HepG2 (cell line): ENCODE measurements at regions not wholly inside any gene's neighbourhood (a gene's known extent, or its start where the extent isn't known, plus 50 kb on each side); places are given as distances from the start of the nearest gene placed in this dataset.

Experiments
- AHR ChIP-seq: IDR thresholded peaks from 2 replicates; pipeline ENCODE4 v1.6.1; 2018; ENCODE audit warnings: missing genetic modification reagents, missing compliant biosample characterization
- ATF5 ChIP-seq: sonication (generic); formaldehyde crosslinking; IDR thresholded peaks from 2 replicates; pipeline ENCODE4 v1.4.0; 2020; ENCODE audit warnings: mild to moderate bottlenecking, low read depth, missing genetic modification reagents
- ATF7 ChIP-seq, 2 experiments: fragments of 450-650 bp in 1 of 2; sonication (generic) in 1 of 2; formaldehyde crosslinking in 1 of 2; IDR thresholded peaks; 2 replicates each; pipeline versions ENCODE4 v1.4.0 to v1.6.1; 2016 to 2020; ENCODE audit warnings: antibody characterized with exemption in 1 of 2, mild to moderate bottlenecking in 1 of 2, missing genetic modification reagents in 1 of 2
- DNMT1 ChIP-seq: sonication (generic); formaldehyde crosslinking; IDR thresholded peaks from 2 replicates; pipeline ENCODE4 v1.5.1; 2020; ENCODE audit warnings: mild to moderate bottlenecking, missing genetic modification reagents
- E2F2 ChIP-seq: sonication (generic); formaldehyde crosslinking; IDR thresholded peaks from 2 replicates; pipeline ENCODE4 v1.4.0; 2020; ENCODE audit warnings: missing genetic modification reagents, borderline replicate concordance
- FOXA1 ChIP-seq, 2 experiments: fragments of 450-650 bp in 1 of 2; sonication (generic) in 1 of 2; formaldehyde crosslinking in 1 of 2; IDR thresholded peaks; 2 replicates each; pipeline versions ENCODE4 v1.4.0 to v1.6.1; 2016 to 2020; ENCODE audit warnings: missing genetic modification reagents in 1 of 2
- JDP2 ChIP-seq: sonication (generic); formaldehyde crosslinking; IDR thresholded peaks from 2 replicates; pipeline ENCODE4 v1.8.1; 2022; ENCODE audit warnings: missing genetic modification reagents, borderline replicate concordance
- NFKBIZ ChIP-seq: IDR thresholded peaks from 2 replicates; pipeline ENCODE4 v1.6.1; 2018; ENCODE audit warnings: missing genetic modification reagents, missing compliant biosample characterization
- POLR2G ChIP-seq: fragments of 200-400 bp; formaldehyde crosslinking; IDR thresholded peaks from 2 replicates; pipeline ENCODE4 v1.6.1; 2018; ENCODE audit warnings: mild to moderate bottlenecking, low read depth, low read length, moderate library complexity
- RXRA ChIP-seq: sonication (generic); formaldehyde crosslinking; IDR thresholded peaks from 2 replicates; pipeline ENCODE4 v1.5.1; 2020; ENCODE audit warnings: missing genetic modification reagents
- TOPORS ChIP-seq: sonication (generic); formaldehyde crosslinking; IDR thresholded peaks from 2 replicates; pipeline ENCODE4 v1.8.0; 2023; ENCODE audit warnings: mild to moderate bottlenecking, missing genetic modification reagents
- USF2 ChIP-seq, 2 experiments: sonication (generic) in 1 of 2; formaldehyde crosslinking in 1 of 2; IDR thresholded peaks; 2 replicates each; pipeline versions ENCODE4 v1.5.1 to v1.6.1; 2011 to 2020; ENCODE audit warnings: borderline replicate concordance in 1 of 2, low read depth in 1 of 2, low read length in 1 of 2, mild to moderate bottlenecking in 1 of 2, missing genetic modification reagents in 1 of 2, moderate library complexity in 1 of 2
- ZNF292 ChIP-seq: sonication (generic); formaldehyde crosslinking; IDR thresholded peaks from 2 replicates; pipeline ENCODE4 v1.8.1; 2022; ENCODE audit warnings: mild to moderate bottlenecking, low read depth, missing genetic modification reagents, borderline replicate concordance
- ZNF331 ChIP-seq: sonication (generic); formaldehyde crosslinking; IDR thresholded peaks from 2 replicates; pipeline ENCODE4 v1.4.0; 2020; ENCODE audit warnings: missing genetic modification reagents
- ZNF710 ChIP-seq: sonication (generic); formaldehyde crosslinking; IDR thresholded peaks from 2 replicates; pipeline ENCODE4 v1.5.0; 2020; ENCODE audit warnings: mild to moderate bottlenecking, missing genetic modification reagents, borderline replicate concordance
- ZNF775 ChIP-seq: sonication (generic); formaldehyde crosslinking; IDR thresholded peaks from 2 replicates; pipeline ENCODE4 v1.4.0; 2020; ENCODE audit warnings: missing genetic modification reagents, mild to moderate bottlenecking, moderate library complexity, borderline replicate concordance
- TF ChIP-seq, protein P1 (sequence below): sonication (generic); formaldehyde crosslinking; IDR thresholded peaks from 2 replicates; pipeline ENCODE4 v1.4.0; 2020; ENCODE audit warnings: missing genetic modification reagents, borderline replicate concordance
- TF ChIP-seq, protein P2 (sequence below): IDR thresholded peaks from 2 replicates; pipeline ENCODE4 v1.6.1; 2012; ENCODE audit warnings: inconsistent platforms

DNA sequence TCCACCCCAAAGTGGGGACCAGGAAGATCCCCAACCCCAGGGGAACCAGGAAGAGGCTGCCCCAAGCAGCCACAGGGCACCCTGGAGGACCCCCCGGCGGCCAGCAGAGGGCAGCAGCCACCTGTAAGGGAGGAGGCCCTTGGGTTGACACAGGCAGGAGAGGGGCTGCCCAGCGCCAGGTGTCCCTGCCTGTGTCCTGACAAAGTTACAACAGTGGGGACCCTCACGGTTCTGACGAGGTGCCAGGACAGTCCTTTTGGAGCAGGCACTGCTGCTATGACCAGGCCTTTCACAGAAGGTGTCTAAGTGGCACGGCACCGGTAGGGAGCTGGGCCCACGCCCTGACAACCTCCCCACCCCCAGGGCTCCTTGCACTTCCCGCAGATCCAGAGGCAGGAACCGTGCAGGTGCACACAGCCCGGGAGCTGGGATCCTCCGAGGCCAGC is 176.7 kb downstream of the BMP7 start (continued):
- TF ChIP-seq, protein P1, sequence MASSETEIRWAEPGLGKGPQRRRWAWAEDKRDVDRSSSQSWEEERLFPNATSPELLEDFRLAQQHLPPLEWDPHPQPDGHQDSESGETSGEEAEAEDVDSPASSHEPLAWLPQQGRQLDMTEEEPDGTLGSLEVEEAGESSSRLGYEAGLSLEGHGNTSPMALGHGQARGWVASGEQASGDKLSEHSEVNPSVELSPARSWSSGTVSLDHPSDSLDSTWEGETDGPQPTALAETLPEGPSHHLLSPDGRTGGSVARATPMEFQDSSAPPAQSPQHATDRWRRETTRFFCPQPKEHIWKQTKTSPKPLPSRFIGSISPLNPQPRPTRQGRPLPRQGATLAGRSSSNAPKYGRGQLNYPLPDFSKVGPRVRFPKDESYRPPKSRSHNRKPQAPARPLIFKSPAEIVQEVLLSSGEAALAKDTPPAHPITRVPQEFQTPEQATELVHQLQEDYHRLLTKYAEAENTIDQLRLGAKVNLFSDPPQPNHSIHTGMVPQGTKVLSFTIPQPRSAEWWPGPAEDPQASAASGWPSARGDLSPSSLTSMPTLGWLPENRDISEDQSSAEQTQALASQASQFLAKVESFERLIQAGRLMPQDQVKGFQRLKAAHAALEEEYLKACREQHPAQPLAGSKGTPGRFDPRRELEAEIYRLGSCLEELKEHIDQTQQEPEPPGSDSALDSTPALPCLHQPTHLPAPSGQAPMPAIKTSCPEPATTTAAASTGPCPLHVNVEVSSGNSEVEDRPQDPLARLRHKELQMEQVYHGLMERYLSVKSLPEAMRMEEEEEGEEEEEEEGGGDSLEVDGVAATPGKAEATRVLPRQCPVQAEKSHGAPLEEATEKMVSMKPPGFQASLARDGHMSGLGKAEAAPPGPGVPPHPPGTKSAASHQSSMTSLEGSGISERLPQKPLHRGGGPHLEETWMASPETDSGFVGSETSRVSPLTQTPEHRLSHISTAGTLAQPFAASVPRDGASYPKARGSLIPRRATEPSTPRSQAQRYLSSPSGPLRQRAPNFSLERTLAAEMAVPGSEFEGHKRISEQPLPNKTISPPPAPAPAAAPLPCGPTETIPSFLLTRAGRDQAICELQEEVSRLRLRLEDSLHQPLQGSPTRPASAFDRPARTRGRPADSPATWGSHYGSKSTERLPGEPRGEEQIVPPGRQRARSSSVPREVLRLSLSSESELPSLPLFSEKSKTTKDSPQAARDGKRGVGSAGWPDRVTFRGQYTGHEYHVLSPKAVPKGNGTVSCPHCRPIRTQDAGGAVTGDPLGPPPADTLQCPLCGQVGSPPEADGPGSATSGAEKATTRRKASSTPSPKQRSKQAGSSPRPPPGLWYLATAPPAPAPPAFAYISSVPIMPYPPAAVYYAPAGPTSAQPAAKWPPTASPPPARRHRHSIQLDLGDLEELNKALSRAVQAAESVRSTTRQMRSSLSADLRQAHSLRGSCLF (CRISPR knock-in tag): no peak
- no peak for TF ChIP-seq ZNF331 (CRISPR knock-in tag)
- TF ChIP-seq NFKBIZ (CRISPR knock-in tag): no peak
- TF ChIP-seq E2F2 (CRISPR knock-in tag): no peak
- TF ChIP-seq RXRA (CRISPR knock-in tag): peak; percentile 17; the same call in 1 of the 2 replicates
- TF ChIP-seq USF2 (IDR thresholded peaks at IDR 0.05; ENCODE audit: low read depth, low read length): no peak
- no peak for TF ChIP-seq USF2 (CRISPR knock-in tag; IDR thresholded peaks at IDR 0.05; ENCODE audit: borderline replicate concordance)
- no peak for TF ChIP-seq ATF5 (CRISPR knock-in tag)
- TF ChIP-seq JDP2 (CRISPR knock-in tag): no peak
- no peak for TF ChIP-seq ZNF292
- TF ChIP-seq ZNF710 (CRISPR knock-in tag): no peak
- no peak for TF ChIP-seq ZNF775 (CRISPR knock-in tag)
- TF ChIP-seq TOPORS (CRISPR knock-in tag): no peak
- TF ChIP-seq FOXA1 (IDR thresholded peaks at IDR 0.05): no peak
- peak; percentile 47; the same call in 1 of the 2 replicates for TF ChIP-seq FOXA1 (CRISPR knock-in tag; IDR thresholded peaks at IDR 0.05)
- TF ChIP-seq AHR (CRISPR knock-in tag): no peak
- TF ChIP-seq, protein P2, sequence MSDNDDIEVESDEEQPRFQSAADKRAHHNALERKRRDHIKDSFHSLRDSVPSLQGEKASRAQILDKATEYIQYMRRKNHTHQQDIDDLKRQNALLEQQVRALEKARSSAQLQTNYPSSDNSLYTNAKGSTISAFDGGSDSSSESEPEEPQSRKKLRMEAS: no peak; the same call in 1 of the 2 replicates
- TF ChIP-seq POLR2G: no peak
- TF ChIP-seq ATF7 (IDR thresholded peaks at IDR 0.05): no peak
- TF ChIP-seq ATF7 (CRISPR knock-in tag; IDR thresholded peaks at IDR 0.05): no peak
- 0 out of 2 replicates have a peak, but pooled peaks have one; percentile 37 for TF ChIP-seq DNMT1 (CRISPR knock-in tag)
